Esophagus squamous epithelium (tissue), 4 donors: ENCODE measurements at regions not wholly inside any gene's neighbourhood (a gene's known extent, or its start where the extent isn't known, plus 50 kb on each side); places are given as distances from the start of the nearest gene placed in this dataset.

Experiments used
- CTCF ChIP-seq, 6 experiments: fragments of 450-650 bp in 4 of 6; fragments of 200-600 bp in 2 of 6; sonication (generic) in 2 of 6; IDR thresholded peaks; one replicate each; pipeline ENCODE4 v1.5.1; 2016 to 2019; ENCODE audit warnings: antibody characterized with exemption in 6 of 6, mild to moderate bottlenecking in 4 of 6, moderate library complexity in 4 of 6
- POLR2A ChIP-seq, 4 donors: fragments of 450-650 bp; IDR thresholded peaks; one replicate each; pipeline ENCODE4 v1.6.1; 2017; ENCODE audit warnings: antibody characterized with exemption in 4 of 4, mild to moderate bottlenecking in 4 of 4, moderate library complexity in 3 of 4

DNA sequence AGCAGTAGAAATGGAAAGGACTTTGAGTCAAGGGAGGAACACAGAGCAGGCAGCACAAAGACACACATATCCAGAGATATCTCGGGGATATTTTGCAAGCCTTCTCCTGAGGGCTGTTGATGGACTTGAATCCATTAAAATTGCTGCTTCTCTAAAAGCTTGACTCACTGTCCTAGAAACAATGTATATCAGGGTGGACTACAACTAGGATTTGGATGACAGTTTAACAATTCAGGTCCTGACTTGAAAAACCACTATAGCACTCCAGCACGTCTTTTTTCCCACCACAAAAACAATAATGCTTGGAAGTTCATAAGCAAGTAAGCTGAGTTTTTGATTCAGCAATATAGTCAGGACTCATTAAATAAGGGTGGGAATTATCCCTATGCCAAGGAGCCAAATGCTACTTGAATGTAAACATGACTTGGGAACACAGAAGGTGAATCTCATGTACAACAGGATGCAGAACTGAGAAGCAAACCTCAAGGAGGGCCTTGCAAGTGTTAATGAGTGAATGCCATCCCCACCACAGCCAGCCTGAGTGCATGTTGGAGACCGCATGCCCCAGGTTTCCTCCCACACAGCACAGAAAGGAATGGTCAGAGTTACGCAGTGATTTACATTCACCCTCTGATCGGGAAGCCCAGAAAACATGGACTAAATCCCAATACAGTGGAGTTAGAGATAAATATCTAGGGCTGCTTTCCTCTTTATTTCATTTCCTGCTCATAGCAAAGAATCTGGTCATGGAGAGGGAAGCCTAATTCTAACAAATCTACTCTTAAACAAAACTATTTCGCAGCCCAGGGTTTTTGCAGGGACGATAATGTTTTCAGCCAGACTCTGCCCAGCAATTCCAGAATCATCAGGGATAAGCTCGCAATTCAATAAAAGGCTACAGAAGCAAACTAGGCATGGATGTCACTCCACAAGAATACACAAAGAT lies 98.4 kb upstream of the OR9G4 start:
- TF ChIP-seq POLR2A (IDR thresholded peaks at IDR 0.05) (no peak), CTCF (IDR thresholded peaks at IDR 0.05) (no peak)
